ENCODE measurements at regions not wholly inside any gene's neighbourhood (a gene's known extent, or its start where the extent isn't known, plus 50 kb on each side); places are given as distances from the start of the nearest gene placed in this dataset.

GRCh38 chr5:143471666-143472464, 68.4 kb upstream of the NR3C1 start:
- DNase-seq (ENCODE audit: low spot score) (no peak), ATAC-seq (no peak)
- H3K27ac Mint-ChIP-seq: no peak overlapping the region
- no peaks in the 10 kb centered on the region for H3K36me3 Mint-ChIP-seq
- peaks cover 12% of the 10 kb centered on the region for H3K9me3 Mint-ChIP-seq
- H3K4me3 Mint-ChIP-seq: no peak overlapping the region
- ChIA-PET CTCF (no interaction called here), POLR2A (no interaction called here)
- H3K27me3 Mint-ChIP-seq (ENCODE audit: low read depth): no peaks in the 10 kb centered on the region
- H3K4me1 Mint-ChIP-seq: no peaks in the 10 kb centered on the region
- no peak for TF ChIP-seq TEAD4 (CRISPR knock-in tag; IDR thresholded peaks at IDR 0.05)
- TF ChIP-seq, protein P1, sequence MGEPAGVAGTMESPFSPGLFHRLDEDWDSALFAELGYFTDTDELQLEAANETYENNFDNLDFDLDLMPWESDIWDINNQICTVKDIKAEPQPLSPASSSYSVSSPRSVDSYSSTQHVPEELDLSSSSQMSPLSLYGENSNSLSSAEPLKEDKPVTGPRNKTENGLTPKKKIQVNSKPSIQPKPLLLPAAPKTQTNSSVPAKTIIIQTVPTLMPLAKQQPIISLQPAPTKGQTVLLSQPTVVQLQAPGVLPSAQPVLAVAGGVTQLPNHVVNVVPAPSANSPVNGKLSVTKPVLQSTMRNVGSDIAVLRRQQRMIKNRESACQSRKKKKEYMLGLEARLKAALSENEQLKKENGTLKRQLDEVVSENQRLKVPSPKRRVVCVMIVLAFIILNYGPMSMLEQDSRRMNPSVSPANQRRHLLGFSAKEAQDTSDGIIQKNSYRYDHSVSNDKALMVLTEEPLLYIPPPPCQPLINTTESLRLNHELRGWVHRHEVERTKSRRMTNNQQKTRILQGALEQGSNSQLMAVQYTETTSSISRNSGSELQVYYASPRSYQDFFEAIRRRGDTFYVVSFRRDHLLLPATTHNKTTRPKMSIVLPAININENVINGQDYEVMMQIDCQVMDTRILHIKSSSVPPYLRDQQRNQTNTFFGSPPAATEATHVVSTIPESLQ (CRISPR knock-in tag; IDR thresholded peaks at IDR 0.05): no peak
- TF ChIP-seq IRF2 (CRISPR knock-in tag; IDR thresholded peaks at IDR 0.05; ENCODE audit: borderline replicate concordance, low read depth): no peak
- TF ChIP-seq SMAD4 (CRISPR knock-in tag; IDR thresholded peaks at IDR 0.05): no peak
- TF ChIP-seq SP1 (CRISPR knock-in tag; conservative IDR thresholded peaks at IDR 0.05): no peak
- TF ChIP-seq ZBTB21 (CRISPR knock-in tag; IDR thresholded peaks at IDR 0.05; ENCODE audit: borderline replicate concordance): no peak
- TF ChIP-seq ZNF423 (CRISPR knock-in tag; IDR thresholded peaks at IDR 0.05): no peak
- TF ChIP-seq, protein P2, sequence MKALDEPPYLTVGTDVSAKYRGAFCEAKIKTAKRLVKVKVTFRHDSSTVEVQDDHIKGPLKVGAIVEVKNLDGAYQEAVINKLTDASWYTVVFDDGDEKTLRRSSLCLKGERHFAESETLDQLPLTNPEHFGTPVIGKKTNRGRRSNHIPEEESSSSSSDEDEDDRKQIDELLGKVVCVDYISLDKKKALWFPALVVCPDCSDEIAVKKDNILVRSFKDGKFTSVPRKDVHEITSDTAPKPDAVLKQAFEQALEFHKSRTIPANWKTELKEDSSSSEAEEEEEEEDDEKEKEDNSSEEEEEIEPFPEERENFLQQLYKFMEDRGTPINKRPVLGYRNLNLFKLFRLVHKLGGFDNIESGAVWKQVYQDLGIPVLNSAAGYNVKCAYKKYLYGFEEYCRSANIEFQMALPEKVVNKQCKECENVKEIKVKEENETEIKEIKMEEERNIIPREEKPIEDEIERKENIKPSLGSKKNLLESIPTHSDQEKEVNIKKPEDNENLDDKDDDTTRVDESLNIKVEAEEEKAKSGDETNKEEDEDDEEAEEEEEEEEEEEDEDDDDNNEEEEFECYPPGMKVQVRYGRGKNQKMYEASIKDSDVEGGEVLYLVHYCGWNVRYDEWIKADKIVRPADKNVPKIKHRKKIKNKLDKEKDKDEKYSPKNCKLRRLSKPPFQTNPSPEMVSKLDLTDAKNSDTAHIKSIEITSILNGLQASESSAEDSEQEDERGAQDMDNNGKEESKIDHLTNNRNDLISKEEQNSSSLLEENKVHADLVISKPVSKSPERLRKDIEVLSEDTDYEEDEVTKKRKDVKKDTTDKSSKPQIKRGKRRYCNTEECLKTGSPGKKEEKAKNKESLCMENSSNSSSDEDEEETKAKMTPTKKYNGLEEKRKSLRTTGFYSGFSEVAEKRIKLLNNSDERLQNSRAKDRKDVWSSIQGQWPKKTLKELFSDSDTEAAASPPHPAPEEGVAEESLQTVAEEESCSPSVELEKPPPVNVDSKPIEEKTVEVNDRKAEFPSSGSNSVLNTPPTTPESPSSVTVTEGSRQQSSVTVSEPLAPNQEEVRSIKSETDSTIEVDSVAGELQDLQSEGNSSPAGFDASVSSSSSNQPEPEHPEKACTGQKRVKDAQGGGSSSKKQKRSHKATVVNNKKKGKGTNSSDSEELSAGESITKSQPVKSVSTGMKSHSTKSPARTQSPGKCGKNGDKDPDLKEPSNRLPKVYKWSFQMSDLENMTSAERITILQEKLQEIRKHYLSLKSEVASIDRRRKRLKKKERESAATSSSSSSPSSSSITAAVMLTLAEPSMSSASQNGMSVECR (CRISPR knock-in tag; IDR thresholded peaks at IDR 0.05; ENCODE audit: borderline replicate concordance): no peak
- no peak for TF ChIP-seq RELA (CRISPR knock-in tag; IDR thresholded peaks at IDR 0.05; ENCODE audit: borderline replicate concordance)
- no peak for TF ChIP-seq FOXP4 (CRISPR knock-in tag; IDR thresholded peaks at IDR 0.05)
- TF ChIP-seq ZNF121 (CRISPR knock-in tag; IDR thresholded peaks at IDR 0.05): no peak
- TF ChIP-seq MAX (CRISPR knock-in tag; IDR thresholded peaks at IDR 0.05): no peak
- TF ChIP-seq FOXK1 (CRISPR knock-in tag; IDR thresholded peaks at IDR 0.05): no peak
- TF ChIP-seq, protein P3, sequence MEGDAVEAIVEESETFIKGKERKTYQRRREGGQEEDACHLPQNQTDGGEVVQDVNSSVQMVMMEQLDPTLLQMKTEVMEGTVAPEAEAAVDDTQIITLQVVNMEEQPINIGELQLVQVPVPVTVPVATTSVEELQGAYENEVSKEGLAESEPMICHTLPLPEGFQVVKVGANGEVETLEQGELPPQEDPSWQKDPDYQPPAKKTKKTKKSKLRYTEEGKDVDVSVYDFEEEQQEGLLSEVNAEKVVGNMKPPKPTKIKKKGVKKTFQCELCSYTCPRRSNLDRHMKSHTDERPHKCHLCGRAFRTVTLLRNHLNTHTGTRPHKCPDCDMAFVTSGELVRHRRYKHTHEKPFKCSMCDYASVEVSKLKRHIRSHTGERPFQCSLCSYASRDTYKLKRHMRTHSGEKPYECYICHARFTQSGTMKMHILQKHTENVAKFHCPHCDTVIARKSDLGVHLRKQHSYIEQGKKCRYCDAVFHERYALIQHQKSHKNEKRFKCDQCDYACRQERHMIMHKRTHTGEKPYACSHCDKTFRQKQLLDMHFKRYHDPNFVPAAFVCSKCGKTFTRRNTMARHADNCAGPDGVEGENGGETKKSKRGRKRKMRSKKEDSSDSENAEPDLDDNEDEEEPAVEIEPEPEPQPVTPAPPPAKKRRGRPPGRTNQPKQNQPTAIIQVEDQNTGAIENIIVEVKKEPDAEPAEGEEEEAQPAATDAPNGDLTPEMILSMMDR (IDR thresholded peaks at IDR 0.05): no peak
- no peak for TF ChIP-seq FOXJ3 (CRISPR knock-in tag; IDR thresholded peaks at IDR 0.05; ENCODE audit: borderline replicate concordance)
- TF ChIP-seq, protein P4, sequence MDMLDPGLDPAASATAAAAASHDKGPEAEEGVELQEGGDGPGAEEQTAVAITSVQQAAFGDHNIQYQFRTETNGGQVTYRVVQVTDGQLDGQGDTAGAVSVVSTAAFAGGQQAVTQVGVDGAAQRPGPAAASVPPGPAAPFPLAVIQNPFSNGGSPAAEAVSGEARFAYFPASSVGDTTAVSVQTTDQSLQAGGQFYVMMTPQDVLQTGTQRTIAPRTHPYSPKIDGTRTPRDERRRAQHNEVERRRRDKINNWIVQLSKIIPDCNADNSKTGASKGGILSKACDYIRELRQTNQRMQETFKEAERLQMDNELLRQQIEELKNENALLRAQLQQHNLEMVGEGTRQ (CRISPR knock-in tag; IDR thresholded peaks at IDR 0.05): no peak
- TF ChIP-seq ZNF317 (CRISPR knock-in tag; IDR thresholded peaks at IDR 0.05; ENCODE audit: borderline replicate concordance, low read depth): no peak
- TF ChIP-seq GRHL2 (CRISPR knock-in tag; IDR thresholded peaks at IDR 0.05; ENCODE audit: insufficient replicate concordance, severe bottlenecking): no peak
